OCI-M2 (cell line): ENCODE measurements at regions not wholly inside any gene's neighbourhood (a gene's known extent, or its start where the extent isn't known, plus 50 kb on each side); places are given as distances from the start of the nearest gene placed in this dataset.
"Not testable (repeated sequence)": the region's sequence is repeated elsewhere in the genome, so short reads cannot be mapped to it uniquely, and the experiment has no call there.

ENCODE experiments used
- DNase-seq: peaks from one replicate; lab custom pipeline; 2025; ENCODE audit not compliant: unreplicated experiment; lab: John Stamatoyannopoulos, UW

DNA sequence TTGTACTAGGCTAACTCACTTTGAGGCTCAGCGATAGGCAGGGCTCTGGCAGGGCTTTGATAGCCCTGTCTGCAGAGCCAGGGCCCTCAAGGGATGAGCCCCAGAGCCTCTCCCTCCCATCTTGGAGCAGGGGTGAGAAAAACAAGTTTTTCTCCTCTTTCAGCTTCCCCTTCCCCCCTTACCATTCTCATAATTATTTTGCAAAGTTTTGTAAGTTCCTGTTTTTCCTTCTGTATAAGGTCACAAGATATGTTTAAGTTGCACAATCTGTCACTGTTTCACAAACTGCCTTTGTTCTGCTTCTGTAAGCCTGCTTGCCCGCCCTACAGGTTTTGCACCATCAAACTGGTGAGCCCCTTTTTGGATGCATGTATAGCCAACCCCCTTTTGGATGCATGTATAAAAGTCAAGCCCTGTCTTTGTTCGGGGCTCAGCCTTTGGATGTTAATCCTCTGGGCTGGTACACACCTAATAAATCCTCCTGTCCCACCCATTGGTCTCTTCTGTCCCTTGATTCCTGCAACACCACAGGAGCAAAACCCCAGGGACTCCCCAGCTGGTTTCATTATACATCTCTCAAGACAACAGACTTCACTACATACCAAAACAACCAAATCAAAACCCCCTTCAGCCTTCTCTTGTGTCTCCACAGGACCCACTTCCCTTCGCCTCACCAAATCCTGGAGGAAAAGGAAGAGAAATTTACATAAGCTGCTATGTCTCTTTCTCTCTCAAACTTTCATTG lies 52.5 kb upstream of the RESF1 start:
- no peak for DNase-seq

DNA sequence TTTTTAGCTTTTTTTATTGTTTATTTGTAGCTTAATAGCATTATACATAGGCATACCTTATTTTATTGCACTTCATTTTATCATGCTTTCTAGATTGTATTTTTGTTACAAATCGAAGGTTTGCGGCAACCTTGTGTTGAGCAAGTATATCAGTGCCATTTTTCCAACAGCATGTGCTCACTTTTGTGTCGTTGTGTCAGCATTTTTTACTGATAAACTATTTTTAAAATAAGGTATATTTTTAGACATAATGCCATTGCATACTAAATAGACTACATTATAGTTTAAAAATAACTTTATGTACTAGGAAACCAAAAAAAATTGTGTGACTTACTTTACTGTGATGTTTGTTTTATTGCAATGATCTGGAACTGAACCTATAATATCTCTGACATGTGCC lies 56.2 kb upstream of the RESF1 start:
- DNase-seq, result no peak

DNA sequence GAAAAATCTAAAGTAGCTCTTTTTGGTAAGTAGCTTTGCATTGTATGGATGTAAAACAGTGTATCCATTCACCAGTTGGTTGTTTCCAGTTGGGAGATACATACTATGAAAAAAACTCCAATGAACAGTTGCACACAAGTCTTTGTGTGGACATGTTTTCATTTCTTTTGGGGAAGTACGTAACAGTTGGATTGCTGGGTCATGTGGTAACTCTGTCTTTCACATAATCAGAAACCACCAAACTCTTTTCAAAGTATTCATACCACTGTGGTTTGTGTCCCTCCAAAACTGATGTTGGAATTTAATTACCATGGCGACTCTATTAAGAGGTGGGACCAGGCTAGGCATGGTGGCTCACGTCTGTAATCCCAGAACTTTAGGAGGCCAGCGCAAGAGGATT lies 58.9 kb upstream of the RESF1 start:
- no peak for DNase-seq

DNA sequence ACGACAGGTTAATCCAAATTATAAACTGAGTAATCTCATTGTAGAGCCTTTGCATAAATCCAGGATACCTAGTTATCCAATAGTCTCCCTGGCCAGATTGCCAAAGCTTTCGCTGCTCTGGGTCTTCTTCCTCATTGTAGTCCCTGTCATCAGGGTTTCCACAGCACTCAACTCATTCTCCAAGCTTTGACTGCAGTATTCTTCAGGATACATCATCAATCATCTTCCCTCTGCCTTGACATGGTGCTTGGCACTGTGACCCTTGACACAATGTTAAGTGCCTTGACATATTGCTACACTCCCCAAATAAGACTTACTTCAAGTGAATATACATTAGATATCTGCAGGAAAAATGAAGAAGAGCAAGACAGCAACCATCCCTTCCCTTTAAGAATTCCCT lies 60.1 kb upstream of the RESF1 start:
- no peak for DNase-seq

DNA sequence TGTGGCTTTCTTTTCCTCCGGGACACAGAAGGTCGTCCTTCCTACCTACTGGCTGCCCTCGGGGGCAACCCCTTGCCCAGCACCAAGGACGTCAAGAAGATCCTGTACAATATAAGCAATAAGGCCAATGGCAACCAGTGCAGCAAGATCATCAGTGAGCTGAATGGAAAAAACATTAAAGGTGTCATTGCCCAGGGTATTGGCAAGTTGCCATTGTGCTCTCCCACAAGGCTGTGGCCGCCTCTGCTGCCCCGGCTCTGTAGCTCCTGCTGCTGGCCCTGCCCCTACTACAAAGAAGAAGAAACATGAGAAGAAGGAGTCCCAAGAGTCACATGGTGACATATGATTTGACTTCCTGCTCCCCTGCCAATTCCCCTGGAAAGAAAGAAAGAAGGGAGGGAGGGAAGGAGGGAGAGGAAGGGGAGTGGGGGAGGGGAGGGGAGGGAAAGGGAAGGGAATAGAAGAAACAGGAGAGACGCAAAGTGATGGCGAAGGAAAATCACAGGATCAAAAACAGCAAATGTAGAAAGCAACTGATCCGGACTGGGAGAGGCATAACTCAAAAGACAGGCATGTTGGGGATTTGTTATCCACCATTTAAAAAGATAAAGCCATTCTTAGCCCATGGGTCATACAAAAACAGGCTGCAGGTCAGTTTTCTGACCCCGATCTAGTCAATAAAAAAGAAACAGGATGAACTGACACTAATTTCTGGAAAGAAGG lies 61.3 kb upstream of the RESF1 start:
- no peak for DNase-seq

DNA sequence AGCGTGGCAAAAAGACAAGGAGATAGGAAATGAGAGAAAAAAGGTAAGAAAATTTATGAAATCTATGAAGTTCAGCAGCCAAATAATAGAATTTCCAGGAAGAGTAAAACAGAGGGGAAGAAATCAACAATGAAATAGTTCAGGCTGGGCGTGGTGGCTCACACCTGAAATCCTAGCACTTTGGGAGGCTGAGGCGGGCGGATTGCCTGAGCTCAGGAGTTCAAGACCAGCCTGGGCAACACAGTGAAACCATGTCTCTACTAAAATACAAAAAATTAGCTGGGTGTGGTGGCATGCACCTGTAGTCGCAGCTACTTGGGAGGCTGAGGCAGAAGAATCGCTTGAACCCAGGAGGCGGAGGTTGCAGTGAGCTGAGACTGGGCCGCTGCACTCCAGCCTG lies 62.1 kb upstream of the RESF1 start:
- DNase-seq, result not testable (repeated sequence)

DNA sequence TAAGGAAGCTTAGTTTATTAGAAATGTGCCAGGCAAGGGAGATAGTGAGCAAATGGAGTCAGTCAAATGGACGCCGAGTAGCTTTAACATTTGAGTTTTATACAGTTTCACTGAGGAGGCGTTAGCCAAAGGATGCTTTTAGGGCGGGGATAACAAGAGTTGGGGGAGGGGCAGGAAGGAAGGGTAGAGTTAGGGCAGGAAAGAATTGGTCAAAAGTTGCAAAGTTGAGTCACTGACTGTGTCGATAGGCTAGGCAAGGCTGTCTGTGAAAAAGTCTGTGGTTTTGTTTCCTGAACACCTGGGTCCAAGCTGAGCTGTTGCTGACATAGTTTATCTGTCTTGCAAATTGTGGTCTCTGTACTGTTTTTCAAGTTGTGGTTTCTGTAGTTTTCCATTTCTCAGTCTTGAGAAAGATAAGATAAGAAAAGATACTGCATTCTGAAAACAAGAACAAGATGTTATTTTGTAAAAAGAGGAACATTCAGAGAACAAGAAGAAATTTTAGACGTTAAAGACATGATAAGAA lies 62.6 kb upstream of the RESF1 start:
- no peak for DNase-seq

DNA sequence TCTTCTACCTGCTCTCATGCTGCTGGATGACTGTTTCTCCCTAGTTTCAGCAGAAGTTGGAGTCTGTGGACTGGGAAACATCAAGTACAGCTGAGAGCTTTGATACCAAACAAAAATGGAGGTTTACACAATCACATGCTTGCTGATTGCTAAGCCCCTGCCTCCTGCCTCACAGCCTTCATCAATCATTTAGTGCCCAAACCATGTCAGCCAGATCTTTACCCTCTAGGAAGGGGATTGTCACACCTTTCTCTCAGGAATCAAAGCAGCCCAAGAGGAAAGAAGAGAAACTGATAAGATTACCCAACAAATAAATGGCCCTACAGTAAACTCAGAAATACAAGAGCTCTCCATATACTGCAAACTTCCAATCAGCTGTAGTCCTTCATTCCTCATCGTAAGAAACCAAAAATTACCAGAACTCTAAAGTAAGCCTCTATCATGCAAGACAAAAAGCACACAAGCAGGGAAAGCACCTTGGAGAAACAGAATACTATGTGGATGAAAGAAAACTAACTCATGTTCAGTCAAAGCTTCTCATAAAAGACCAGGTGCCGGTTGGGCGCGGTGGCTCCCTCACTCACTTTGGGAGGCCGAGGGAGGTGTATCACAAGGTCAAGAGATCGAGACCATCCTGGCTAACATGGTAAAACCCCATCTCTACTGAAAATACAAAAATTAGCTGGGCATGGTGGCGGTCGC lies 63.6 kb upstream of the RESF1 start:
- DNase-seq, result no peak

DNA sequence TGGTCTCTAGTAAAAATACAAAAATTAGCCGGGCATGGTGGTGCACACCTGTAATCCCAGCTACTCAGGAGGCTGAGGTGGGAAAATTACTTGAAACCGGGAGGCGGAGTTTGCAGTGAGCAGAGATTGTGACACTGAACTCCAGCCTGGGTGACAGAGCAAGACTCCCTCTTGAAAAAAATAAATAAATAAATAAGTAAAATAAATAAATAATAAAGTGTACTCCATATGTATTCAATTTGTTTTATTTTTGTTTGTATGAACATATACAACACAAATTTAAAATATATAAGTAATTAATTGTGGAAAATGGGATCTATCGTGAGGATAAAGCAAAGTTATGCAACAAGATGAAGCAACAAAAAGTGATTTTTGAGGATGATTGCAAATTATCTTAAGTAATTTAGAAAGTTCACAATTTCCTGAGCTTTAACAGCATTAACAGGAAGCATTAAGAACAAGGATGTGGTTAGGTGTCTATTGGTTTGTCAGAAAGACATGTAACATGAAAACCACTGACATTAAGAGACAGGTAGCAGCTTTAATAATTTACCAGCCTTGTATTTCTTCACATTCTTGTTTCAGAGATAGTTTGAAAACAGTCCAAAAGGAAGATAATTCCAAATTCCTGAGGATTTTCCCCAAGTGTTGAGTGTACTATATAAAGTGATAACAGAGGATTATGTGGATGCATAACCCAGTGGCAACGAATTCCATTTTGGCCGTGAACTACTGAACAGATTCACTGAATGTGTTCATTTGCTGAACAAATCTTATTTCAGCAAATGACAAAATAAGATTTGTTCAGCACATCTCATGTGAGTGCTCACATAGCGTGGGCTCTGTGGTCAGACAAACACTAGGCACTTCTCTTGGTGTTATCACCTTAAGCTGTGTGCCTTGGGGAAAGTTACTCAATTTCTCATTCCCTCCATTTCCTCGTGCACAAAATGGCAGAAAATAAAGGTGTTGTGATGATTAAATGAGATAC lies 68.6 kb upstream of the RESF1 start:
- DNase-seq, result no peak

DNA sequence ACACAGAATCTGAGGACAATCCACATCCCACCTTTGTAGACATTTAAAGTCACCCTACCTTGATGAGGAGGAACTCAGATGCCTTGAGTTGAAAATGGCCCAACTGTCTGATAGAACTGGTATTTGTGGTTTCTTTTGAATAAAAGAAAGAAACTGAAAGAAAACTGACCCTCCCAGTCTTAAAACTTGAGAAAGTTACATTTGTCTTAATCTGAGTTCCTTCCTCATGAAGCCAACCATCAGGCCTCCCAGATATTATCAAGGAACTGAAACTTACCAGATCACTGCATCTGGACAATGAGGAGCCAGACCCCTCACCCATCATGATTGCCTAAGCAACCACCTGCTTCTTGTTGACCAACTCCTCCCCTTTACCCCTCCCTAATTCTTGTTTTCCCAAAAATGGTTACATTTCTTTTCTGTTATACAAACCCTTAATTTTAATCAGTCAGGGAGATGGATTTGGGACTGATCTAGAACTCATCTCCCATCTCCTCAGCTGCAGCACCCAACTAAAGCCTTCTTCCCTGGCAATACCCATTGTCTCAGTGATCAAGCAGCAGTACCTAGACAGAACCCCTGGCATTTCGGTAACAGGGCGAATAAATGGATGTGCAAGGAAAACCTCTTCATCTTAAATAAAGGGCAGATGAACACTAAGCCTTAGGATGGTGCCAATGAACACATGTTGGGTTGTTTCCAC lies 72.0 kb upstream of the RESF1 start:
- DNase-seq, result no peak

DNA sequence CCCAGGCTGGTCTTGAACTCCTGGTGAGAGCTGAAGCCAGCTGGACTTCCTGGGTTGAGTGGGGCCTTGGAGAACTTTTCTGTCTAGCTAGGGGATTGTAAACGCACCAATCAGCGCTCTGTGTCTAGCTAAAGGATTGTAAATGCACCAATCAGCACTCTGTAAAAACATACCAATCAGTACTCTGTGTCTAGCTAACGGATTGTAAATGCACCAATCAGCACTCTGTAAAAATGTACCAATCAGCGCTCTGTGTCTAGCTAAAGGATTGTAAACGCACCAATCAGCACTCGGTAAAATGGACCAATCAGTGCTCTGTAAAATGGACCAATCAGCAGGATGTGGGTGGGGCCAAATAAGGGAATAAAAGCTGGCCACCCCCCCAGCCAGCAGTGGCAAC lies 76.5 kb upstream of the RESF1 start:
- DNase-seq, result not testable (repeated sequence)

DNA sequence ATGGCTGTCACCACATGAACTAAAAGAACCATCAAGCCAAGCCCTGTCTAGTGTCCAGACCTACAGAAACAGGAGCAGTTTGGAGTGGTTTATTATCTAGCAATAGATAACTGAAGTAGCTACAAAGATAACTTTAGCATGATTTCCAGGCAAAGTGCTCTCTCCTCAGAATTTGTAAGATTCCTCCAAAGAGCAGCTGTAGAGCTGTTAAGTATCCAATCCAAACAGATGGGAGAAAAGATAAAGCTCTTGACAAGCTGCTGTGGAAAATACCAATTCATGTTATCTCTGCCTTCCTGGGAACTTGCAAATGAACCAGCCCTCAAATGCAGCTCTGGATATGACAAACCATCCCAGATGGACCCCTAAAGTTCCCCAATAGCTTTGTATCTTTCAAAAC lies 78.9 kb upstream of the RESF1 start:
- DNase-seq, result no peak

DNA sequence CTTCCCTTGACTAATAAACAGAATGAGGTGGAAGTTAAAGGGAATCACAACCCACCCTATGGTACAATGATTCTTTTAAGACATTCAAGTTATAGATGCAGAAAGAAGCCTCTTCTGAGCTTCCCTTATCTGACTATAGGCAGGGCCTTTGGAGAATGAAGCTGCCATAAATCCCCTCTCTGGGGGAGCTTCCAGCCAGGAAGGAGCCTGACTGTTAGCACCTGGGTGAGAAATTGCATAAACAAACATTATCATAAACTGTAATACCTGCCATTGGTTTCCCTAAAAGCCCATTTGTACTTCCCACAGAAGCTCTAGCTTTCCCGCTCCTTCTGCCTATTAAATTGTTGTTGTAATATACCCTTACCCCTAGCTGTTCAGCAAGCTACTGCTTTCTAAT lies 81.3 kb upstream of the RESF1 start:
- no peak for DNase-seq

DNA sequence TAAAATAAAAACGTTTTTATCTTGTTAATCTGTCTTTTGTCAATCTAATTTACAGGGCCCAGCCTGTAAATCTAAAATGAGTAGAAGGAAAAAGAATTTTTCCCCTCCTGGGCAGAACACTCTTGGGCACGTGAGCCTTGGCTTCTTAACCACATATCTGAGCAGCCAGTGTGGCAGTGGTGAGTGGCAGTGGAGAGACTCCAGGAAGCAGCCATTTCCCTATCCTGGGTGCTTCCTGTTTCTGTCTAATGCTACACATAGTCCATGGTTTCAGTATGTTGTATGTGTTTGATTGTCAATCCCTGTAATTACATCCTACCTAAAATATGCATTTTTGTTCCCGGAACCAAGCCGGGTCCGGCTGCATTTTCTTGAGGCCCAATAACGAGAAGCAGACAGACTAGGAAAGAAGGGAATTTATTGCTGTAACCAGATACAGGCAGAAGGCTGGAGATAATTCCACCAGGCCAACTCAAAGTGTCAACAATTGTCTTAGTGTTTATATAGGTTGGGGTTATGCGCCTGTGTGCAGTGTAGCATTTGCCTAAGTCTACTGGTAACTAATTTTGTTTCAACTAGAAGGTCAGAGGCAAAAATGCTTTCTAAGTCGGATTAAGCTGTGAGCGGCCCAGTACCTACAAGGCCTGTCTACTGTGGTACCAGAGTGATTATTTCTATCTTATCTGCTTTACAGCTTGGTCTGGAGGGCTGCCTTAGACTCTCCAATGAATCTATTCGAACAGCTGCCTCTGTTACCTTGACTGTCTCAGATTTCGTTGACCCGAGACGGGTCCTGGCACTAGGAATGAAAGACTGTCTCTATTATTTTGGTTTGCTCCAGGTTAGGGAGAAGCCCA lies 82.4 kb upstream of the RESF1 start:
- DNase-seq, result no peak

DNA sequence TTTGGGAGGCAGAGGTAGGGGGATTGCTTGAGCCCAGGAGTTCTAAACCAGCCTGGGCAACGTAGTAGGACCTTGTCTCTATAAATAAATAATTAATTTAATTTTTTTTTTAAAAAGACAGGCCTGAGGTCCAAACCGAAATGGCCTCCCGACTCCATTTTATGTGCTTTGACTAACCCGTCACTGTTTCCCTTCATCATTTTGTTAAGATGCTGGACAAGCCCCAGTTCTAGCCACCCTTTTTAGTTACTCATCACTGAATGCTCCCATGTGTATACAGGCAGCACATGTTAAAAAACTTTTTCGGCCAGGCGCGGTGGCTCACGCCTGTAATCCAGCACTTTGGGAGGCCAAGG lies 83.6 kb upstream of the RESF1 start:
- no peak for DNase-seq

DNA sequence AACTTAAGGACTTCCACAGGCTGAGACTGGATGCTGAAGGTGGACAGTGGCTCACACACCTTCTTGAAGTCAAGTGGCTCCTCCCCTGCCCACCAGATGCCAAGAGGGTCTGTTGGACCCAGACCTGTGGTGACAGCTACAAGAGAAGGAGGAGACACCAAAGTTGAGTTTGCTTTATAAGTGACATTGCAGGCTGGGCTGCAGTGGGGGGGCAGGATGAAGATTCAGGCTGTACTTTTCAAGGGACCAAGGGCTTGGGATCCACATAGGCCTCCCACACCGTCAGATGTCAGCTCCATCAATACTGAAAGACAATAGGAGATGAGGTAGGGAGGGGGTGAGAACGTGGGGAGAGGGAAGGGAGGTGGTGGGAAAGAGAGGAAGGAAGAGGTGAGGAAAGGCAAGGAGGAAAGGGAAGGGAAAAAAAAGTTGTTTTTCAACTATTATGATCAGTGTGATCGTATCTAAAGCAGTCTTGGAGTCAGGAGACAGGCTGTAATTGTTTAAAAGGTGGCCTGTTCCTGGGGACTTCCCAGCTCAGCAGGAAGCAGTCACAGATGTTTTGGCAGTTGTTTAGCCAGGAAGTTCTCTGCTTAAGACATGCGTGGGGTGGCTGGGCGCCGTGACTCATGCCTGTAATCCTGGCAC lies 84.1 kb upstream of the RESF1 start:
- no peak for DNase-seq

DNA sequence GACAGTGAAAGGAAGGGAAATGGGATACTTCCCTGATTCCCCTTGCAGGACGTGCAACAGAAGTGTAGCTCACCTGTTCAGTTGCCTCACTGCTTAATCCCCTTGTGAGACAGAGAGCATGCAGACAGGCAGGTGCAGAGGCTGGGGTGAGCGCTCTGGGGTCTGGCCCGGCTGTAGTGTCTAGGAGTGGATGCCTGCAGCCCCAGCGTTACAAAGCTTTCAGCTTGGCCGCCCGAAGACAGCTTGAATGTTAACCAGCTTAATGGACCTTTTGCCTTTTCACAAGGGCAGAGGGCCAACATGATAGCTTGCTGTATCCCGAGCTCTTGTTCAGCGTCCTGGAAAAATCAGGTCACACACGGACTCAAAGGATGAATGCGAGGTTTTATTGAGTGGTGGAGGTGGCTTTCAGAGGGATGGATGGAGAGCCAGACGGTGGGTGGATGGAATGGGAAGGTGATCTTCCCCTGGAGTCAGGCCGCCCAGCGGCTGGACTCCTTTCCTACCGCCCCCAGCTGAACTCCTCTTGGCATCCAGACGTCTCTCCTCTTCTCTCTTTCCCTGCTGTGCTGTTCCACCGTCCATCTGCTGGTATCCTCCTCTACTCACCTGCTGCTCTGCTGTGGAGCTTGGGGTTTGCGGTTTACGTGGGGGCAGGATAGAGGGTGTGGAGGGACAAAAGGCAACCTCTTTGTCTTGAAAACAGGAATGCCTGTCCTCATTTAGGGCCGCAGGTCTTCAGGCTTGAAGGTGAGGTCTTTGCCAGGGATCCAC lies 86.2 kb upstream of the RESF1 start:
- DNase-seq, result no peak

DNA sequence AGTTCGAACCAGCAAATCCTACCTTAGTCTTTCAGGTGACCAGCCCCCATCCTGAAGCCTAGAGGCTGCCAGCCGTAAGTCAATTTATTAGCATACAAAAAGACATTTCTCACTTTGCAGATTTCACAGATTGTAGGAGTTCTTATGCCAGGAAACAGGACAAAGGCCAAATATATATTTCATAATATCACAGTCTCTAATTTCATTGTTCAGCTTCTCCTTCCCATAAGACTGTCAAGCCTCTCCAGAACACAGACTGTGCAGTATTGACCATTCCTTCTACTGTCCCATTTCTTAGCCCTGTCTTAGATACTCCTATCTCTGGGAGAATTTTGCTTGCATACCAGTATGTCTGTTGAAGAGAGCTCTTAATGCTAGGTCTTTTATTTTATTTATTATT lies 89.2 kb upstream of the RESF1 start:
- no peak for DNase-seq
